GM12865 (cell line): ENCODE measurements at regions not wholly inside any gene's neighbourhood (a gene's known extent, or its start where the extent isn't known, plus 50 kb on each side); places are given as distances from the start of the nearest gene placed in this dataset.

Experiments used
- DNase-seq: peaks from one replicate; pipeline ENCODE4 v3.0.0; 2010; ENCODE audit warnings: low read depth
- H3K4me3 ChIP-seq: 2 replicates; pipeline ENCODE4 v1.5.1; 2011; ENCODE audit warnings: mild to moderate bottlenecking, low read depth, low read length, control low read depth
- CTCF ChIP-seq: IDR thresholded peaks from 2 replicates; pipeline ENCODE4 v1.5.1; 2011; ENCODE audit warnings: low read length, control low read depth, low read depth, inconsistent platforms; ENCODE audit not compliant: insufficient read depth; ENCODE audit errors: missing control alignments

- H3K4me3 ChIP-seq: no peak overlapping the region
- TF ChIP-seq CTCF: no peak
- no peak for DNase-seq
Observed at GRCh38 chr22:48116871-48117270, 1354.4 kb downstream of the TBC1D22A start.

- peak; percentile 45 for DNase-seq
- H3K4me3 ChIP-seq: no peak overlapping the region
- no peak for TF ChIP-seq CTCF
Observed at GRCh38 chr22:48112687-48113521, 1350.5 kb downstream of the TBC1D22A start.

GRCh38 chr22:48106715-48107259 lies 1344.3 kb downstream of the TBC1D22A start:
- TF ChIP-seq CTCF: no peak
- no peak for DNase-seq

GRCh38 chr22:48106215-48106614 lies 1343.8 kb downstream of the TBC1D22A start:
- no peak for TF ChIP-seq CTCF
- no peak overlapping the region for H3K4me3 ChIP-seq
- DNase-seq: no peak

More at GRCh38 chr22:48106715-48107259, 1344.3 kb downstream of the TBC1D22A start:
- no peak overlapping the region for H3K4me3 ChIP-seq

- TF ChIP-seq CTCF: no peak
- no peak for DNase-seq
Observed at GRCh38 chr22:48105259-48105658, 1342.8 kb downstream of the TBC1D22A start.

GRCh38 chr22:48104766-48105165 lies 1342.3 kb downstream of the TBC1D22A start:
- DNase-seq: no peak
- no peak overlapping the region for H3K4me3 ChIP-seq
- TF ChIP-seq CTCF: no peak

More at GRCh38 chr22:48105259-48105658, 1342.8 kb downstream of the TBC1D22A start:
- H3K4me3 ChIP-seq: no peak overlapping the region

- no peak for TF ChIP-seq CTCF
- DNase-seq: no peak
- no peak overlapping the region for H3K4me3 ChIP-seq
Observed at GRCh38 chr22:48104102-48104738, 1341.8 kb downstream of the TBC1D22A start.
